ENCODE measurements at regions not wholly inside any gene's neighbourhood (a gene's known extent, or its start where the extent isn't known, plus 50 kb on each side); places are given as distances from the start of the nearest gene placed in this dataset.
"Not testable (repeated sequence)": the region's sequence is repeated elsewhere in the genome, so short reads cannot be mapped to it uniquely, and the experiment has no call there.

DNA sequence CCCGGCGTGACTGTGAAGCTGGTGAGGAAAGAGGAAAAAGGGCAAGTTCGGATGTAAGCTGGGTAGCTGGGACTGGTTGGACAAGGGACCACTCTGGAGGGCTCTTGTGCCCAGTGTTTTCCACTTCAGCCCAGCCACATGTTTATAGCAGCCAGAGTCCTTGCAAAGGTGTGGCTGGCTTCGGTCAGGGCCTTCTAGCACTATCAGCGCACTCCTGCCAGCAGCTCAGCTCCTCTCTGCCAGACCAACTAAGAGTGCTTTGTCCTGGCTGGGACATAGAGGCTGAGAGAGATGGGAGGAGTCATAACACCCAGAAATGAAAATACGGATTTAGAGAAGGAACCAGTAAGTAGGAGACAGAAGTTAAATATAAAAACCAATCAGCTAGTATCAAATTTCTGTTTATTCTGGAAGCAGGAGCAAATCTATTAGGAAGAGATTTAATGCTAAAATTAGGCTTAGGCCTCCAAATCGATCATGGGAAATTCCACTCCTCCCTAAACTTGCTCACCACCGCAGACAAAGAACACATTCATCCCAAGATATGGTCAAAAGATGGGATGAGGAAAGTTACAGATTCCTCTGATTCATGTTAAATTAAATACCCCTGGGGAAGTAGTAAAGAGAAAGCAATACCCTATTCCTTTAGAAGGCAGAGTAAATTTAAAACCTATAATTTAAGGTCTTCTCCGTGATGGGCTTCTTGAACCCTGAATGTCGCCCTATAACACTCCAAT, 135.0 kb downstream of the RALA start:
- intact Hi-C loops (cut with micrococcal nuclease; ENCODE audit: unreplicated experiment), result no loop called here

DNA sequence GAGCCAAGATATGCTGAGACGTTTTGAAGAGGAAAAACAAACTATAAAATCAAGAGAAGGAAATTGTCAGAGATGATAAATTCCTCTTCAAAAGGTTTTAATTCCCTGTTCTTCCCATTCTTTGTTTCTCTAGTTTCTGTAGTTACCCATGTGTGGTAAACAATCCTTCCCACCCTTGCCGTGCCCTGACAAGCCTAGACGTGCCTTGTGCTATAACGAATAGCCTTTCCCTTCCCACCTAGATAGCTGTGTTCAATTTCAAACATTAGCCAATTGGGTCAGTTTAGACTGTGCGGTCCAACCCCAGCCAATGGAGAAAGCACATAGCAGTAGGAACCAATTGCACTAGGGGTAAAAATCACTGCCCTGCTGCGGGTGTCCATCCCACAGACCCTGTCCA, 138.1 kb downstream of the RALA start:
- no peaks in the 10 kb centered on the region for H3K27me3 Mint-ChIP-seq (ENCODE audit: unreplicated experiment)
- intact Hi-C loops (cut with micrococcal nuclease; ENCODE audit: unreplicated experiment), result no loop called here
- H3K4me1 Mint-ChIP-seq (ENCODE audit: low read depth, unreplicated experiment), result peaks cover 24% of the 10 kb centered on the region
- BruUV-seq (replicated peaks), result no TSS peak
- no peak for DNase-seq
- TF ChIP-seq, protein P1, sequence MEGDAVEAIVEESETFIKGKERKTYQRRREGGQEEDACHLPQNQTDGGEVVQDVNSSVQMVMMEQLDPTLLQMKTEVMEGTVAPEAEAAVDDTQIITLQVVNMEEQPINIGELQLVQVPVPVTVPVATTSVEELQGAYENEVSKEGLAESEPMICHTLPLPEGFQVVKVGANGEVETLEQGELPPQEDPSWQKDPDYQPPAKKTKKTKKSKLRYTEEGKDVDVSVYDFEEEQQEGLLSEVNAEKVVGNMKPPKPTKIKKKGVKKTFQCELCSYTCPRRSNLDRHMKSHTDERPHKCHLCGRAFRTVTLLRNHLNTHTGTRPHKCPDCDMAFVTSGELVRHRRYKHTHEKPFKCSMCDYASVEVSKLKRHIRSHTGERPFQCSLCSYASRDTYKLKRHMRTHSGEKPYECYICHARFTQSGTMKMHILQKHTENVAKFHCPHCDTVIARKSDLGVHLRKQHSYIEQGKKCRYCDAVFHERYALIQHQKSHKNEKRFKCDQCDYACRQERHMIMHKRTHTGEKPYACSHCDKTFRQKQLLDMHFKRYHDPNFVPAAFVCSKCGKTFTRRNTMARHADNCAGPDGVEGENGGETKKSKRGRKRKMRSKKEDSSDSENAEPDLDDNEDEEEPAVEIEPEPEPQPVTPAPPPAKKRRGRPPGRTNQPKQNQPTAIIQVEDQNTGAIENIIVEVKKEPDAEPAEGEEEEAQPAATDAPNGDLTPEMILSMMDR (IDR thresholded peaks at IDR 0.05; ENCODE audit: unreplicated experiment), result no peak
- H3K9me3 Mint-ChIP-seq (ENCODE audit: low read depth, unreplicated experiment), result peaks cover 7% of the 10 kb centered on the region
- CTCF ChIA-PET, result interaction anchor here (1.5 kb wide), 1 partner anchor 181 kb away, joined by 3 read pairs; no protein-coding TSS in a partner anchor
- H3K27ac Mint-ChIP-seq (ENCODE audit: unreplicated experiment), result no peak overlapping the region
- H3K4me3 Mint-ChIP-seq (ENCODE audit: low read depth, unreplicated experiment), result no peak overlapping the region
- H3K36me3 Mint-ChIP-seq (ENCODE audit: insufficient read depth, unreplicated experiment), result no peaks in the 10 kb centered on the region

More for the DNA sequence above, 135.0 kb downstream of the RALA start:
- peak; percentile 54 for DNase-seq
- BruUV-seq (replicated peaks), result no TSS peak
- Mint-ChIP-seq H3K36me3 (ENCODE audit: insufficient read depth, unreplicated experiment) (no peaks in the 10 kb centered on the region), H3K27ac (ENCODE audit: unreplicated experiment) (no peak overlapping the region), H3K4me1 (ENCODE audit: low read depth, unreplicated experiment) (peaks cover 26% of the 10 kb centered on the region), H3K9me3 (ENCODE audit: low read depth, unreplicated experiment) (peaks cover 7% of the 10 kb centered on the region), H3K4me3 (ENCODE audit: low read depth, unreplicated experiment) (no peak overlapping the region), H3K27me3 (ENCODE audit: unreplicated experiment) (no peaks in the 10 kb centered on the region)
- TF ChIP-seq, protein P1 (IDR thresholded peaks at IDR 0.05; ENCODE audit: unreplicated experiment), result no peak
- CTCF ChIA-PET, result interaction anchor here (0.6 to 1.4 kb wide), 6 partner anchors 10 to 975 kb away, joined by 3 to 4 read pairs (median 3); no protein-coding TSS in a partner anchor

DNA sequence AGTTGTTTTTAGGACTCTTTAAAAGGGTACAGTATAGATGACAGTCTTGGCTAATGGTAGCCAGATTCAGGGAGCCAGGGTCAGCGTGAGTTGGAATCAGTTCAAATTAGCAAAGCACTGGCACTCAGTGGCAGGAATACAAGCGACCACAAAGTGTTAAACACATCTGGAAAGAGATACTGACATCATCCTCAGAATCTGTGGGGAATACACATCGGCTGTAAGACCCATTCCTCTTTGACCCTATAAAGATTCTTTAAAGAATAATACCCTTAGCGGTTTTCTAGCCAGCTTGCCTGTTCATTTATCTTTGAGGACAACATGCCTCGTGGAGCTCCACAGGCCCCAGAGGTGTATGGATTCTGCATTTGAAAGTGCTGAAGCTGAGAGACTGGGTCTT, 139.1 kb downstream of the RALA start:
- H3K27me3 Mint-ChIP-seq (ENCODE audit: unreplicated experiment); CTCF ChIA-PET; H3K9me3 Mint-ChIP-seq (ENCODE audit: low read depth, unreplicated experiment); H3K4me3 Mint-ChIP-seq (ENCODE audit: low read depth, unreplicated experiment); H3K27ac Mint-ChIP-seq (ENCODE audit: unreplicated experiment); H3K36me3 Mint-ChIP-seq (ENCODE audit: insufficient read depth, unreplicated experiment); DNase-seq; intact Hi-C loops (cut with micrococcal nuclease; ENCODE audit: unreplicated experiment); BruUV-seq (replicated peaks): not testable (repeated sequence)
- H3K4me1 Mint-ChIP-seq (ENCODE audit: low read depth, unreplicated experiment), result peaks cover 14% of the 10 kb centered on the region

DNA sequence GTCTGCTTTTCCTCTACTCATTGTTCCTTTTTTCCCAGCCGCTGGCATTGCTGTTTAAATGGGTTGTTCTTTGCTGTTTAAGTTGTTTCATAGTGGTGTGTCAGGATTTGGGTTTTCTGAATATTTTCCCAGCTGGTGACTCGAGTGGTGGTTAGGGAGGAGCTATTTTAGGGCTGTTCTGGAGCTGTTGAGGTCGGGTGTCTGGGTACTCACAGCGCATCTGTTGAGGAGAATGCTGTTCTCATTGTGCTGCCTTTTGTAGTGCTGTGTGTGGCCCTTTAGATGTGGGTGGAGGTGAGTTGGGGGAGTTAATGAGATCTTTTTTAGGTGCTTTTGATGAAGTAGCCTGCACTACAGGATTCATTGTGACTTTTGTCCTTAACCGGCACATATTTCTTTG, 139.5 kb downstream of the RALA start:
- DNase-seq; H3K36me3 Mint-ChIP-seq (ENCODE audit: insufficient read depth, unreplicated experiment); intact Hi-C loops (cut with micrococcal nuclease; ENCODE audit: unreplicated experiment); CTCF ChIA-PET; H3K9me3 Mint-ChIP-seq (ENCODE audit: low read depth, unreplicated experiment); H3K4me1 Mint-ChIP-seq (ENCODE audit: low read depth, unreplicated experiment); H3K27ac Mint-ChIP-seq (ENCODE audit: unreplicated experiment); H3K4me3 Mint-ChIP-seq (ENCODE audit: low read depth, unreplicated experiment); H3K27me3 Mint-ChIP-seq (ENCODE audit: unreplicated experiment); BruUV-seq (replicated peaks): not testable (repeated sequence)

DNA sequence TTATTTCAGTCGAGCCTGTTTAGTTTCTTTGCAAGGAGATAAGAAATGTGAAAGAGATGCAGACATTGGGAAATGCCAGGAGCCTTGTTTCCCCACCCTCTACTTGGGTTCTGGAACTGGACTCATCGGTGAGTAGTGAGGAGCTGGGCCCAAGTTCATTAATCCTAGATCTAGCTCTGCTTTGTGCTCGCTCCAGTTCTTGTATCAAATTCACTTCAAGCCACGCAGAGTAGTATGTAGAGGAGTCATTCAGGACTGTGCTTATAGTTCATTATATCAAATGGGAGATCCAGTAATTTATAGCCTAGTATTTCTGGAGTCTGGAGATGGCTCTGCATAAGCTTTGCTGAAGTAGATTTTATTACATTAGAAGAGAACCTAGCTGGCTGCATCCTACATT, 142.5 kb downstream of the RALA start:
- H3K36me3 Mint-ChIP-seq (ENCODE audit: insufficient read depth, unreplicated experiment); DNase-seq; intact Hi-C loops (cut with micrococcal nuclease; ENCODE audit: unreplicated experiment); CTCF ChIA-PET; BruUV-seq (replicated peaks); H3K4me3 Mint-ChIP-seq (ENCODE audit: low read depth, unreplicated experiment); H3K27me3 Mint-ChIP-seq (ENCODE audit: unreplicated experiment); H3K4me1 Mint-ChIP-seq (ENCODE audit: low read depth, unreplicated experiment); H3K9me3 Mint-ChIP-seq (ENCODE audit: low read depth, unreplicated experiment); H3K27ac Mint-ChIP-seq (ENCODE audit: unreplicated experiment): not testable (repeated sequence)

DNA sequence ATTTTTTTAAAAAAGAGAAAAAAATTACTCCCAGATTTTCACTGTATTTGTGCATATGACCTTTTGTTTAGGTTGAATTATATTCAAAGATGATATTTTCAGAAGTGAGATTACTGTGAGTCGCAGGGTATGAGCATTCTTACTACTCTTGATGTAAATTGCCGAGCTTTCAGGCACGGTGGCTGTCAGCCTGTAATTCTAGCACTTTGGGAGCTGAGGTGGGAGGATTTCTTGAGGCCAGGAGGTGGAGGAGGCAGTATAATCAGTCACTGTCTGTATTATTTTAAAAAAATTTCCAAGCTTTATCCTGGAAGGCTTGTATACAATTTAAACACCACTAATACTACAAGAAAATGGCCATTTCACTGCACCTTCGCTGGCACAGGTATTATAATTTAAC, 145.1 kb downstream of the RALA start:
- intact Hi-C loops (cut with micrococcal nuclease; ENCODE audit: unreplicated experiment); H3K27ac Mint-ChIP-seq (ENCODE audit: unreplicated experiment): not testable (repeated sequence)
- CTCF ChIA-PET, result interaction anchor here (0.7 to 1.0 kb wide), 2 partner anchors 39 to 188 kb away, joined by 3 to 4 read pairs; no protein-coding TSS in a partner anchor

DNA sequence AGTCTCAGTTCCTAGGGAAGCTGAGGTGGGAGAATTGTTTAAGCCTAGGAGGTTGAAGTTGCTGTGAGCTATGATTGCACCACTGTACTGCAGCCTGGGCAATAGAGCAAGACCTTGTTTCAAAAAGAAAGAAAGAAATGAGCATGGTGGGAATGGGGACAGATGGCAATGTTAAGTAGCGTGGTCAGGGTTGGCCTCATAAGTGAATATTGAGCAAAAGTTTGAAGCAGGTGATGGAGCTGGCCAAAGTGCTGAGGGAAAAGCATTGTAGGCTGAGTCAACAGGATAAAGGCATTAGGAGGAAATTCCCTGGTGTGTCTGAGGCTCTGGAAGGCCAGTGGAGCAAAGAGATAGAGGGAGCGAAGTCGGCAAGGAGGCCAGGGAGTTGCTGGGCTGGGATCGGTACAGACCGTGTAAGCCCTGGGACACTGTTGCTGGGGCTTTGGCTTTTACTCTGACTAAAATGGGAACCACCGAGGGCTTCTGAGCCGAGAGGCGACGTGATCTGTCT, 151.0 kb downstream of the RALA start:
- H3K9me3 Mint-ChIP-seq (ENCODE audit: low read depth, unreplicated experiment); H3K4me1 Mint-ChIP-seq (ENCODE audit: low read depth, unreplicated experiment); intact Hi-C loops (cut with micrococcal nuclease; ENCODE audit: unreplicated experiment); H3K36me3 Mint-ChIP-seq (ENCODE audit: insufficient read depth, unreplicated experiment); DNase-seq; H3K27ac Mint-ChIP-seq (ENCODE audit: unreplicated experiment); H3K4me3 Mint-ChIP-seq (ENCODE audit: low read depth, unreplicated experiment); H3K27me3 Mint-ChIP-seq (ENCODE audit: unreplicated experiment); BruUV-seq (replicated peaks); CTCF ChIA-PET: not testable (repeated sequence)

More for the DNA sequence above, 145.1 kb downstream of the RALA start:
- not testable (repeated sequence) for H3K4me1 Mint-ChIP-seq (ENCODE audit: low read depth, unreplicated experiment); H3K9me3 Mint-ChIP-seq (ENCODE audit: low read depth, unreplicated experiment); H3K4me3 Mint-ChIP-seq (ENCODE audit: low read depth, unreplicated experiment); H3K36me3 Mint-ChIP-seq (ENCODE audit: insufficient read depth, unreplicated experiment); H3K27me3 Mint-ChIP-seq (ENCODE audit: unreplicated experiment); DNase-seq; BruUV-seq (replicated peaks)

DNA sequence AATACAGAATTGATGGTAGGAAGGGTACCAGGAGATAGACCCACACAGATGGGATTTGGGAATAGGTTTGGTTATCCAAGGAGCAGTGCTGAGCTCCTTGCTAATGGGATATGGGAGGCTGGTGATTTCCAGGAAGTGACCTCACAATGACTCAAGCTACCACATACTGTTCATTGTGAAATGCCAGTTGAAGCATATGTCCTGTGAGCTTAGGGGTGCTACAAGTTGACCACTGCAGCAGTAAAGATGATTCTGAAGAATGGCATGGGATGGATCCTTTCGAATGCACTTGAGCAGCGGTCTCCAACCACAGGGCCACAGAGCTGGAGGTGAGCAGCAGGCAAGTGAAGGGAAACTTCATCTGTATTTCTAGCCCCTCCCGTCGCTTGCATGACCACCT, 158.2 kb downstream of the RALA start:
- H3K36me3 Mint-ChIP-seq (ENCODE audit: insufficient read depth, unreplicated experiment); H3K27me3 Mint-ChIP-seq (ENCODE audit: unreplicated experiment); H3K4me1 Mint-ChIP-seq (ENCODE audit: low read depth, unreplicated experiment); BruUV-seq (replicated peaks); H3K4me3 Mint-ChIP-seq (ENCODE audit: low read depth, unreplicated experiment); H3K27ac Mint-ChIP-seq (ENCODE audit: unreplicated experiment); DNase-seq; intact Hi-C loops (cut with micrococcal nuclease; ENCODE audit: unreplicated experiment); H3K9me3 Mint-ChIP-seq (ENCODE audit: low read depth, unreplicated experiment); CTCF ChIA-PET: not testable (repeated sequence)
